H1 (cell line): ENCODE measurements at regions not wholly inside any gene's neighbourhood (a gene's known extent, or its start where the extent isn't known, plus 50 kb on each side); places are given as distances from the start of the nearest gene placed in this dataset.

Source experiments
- ASH2L ChIP-seq: fragments of 200-600, 300-600 bp; sonication (generic); IDR thresholded peaks from one replicate; pipeline ENCODE4 v1.7.1; 2017; ENCODE audit warnings: low read length
- BRCA1 ChIP-seq: IDR thresholded peaks from 2 replicates; pipeline ENCODE4 v1.6.1; 2012; ENCODE audit warnings: low read depth, low read length, improper control_type of control experiment
- CTBP2 ChIP-seq: IDR thresholded peaks from 2 replicates; pipeline ENCODE4 v1.7.0; 2011; ENCODE audit warnings: borderline replicate concordance, mild to moderate bottlenecking, moderate library complexity, mixed read lengths, low read length; ENCODE audit not compliant: insufficient read depth, insufficient read length
- FOSL1 ChIP-seq: IDR thresholded peaks from 2 replicates; pipeline ENCODE4 v1.6.1; 2011; ENCODE audit warnings: mild to moderate bottlenecking, low read depth, low read length, moderate library complexity; ENCODE audit not compliant: insufficient read depth
- GTF2F1 ChIP-seq: IDR thresholded peaks from 2 replicates; pipeline ENCODE4 v1.6.1; 2012; ENCODE audit warnings: low read depth, low read length, improper control_type of control experiment, borderline replicate concordance
- MAFK ChIP-seq: IDR thresholded peaks from 2 replicates; pipeline ENCODE4 v1.6.1; 2012; ENCODE audit warnings: low read depth, mild to moderate bottlenecking, improper control_type of control experiment, low read length
- RAD21 ChIP-seq, 2 experiments: IDR thresholded peaks in 1 of 2; conservative IDR thresholded peaks in 1 of 2; 2 replicates each; pipeline ENCODE4 v1.6.1; 2011; ENCODE audit warnings: low read depth in 2 of 2, low read length in 2 of 2, improper control_type of control experiment in 1 of 2, inconsistent platforms in 1 of 2, mild to moderate bottlenecking in 1 of 2, moderate library complexity in 1 of 2
- TAF1 ChIP-seq: IDR thresholded peaks from 2 replicates; pipeline ENCODE4 v1.6.1; 2011; ENCODE audit warnings: mild to moderate bottlenecking, low read depth, low read length
- TBP ChIP-seq: IDR thresholded peaks from 2 replicates; pipeline ENCODE4 v1.6.1; 2011; ENCODE audit warnings: low read depth, low read length, improper control_type of control experiment
- TF ChIP-seq, protein P1 (sequence below): fragments of 300-600 bp; sonication (generic); IDR thresholded peaks from 2 replicates; pipeline ENCODE4 v1.7.1; 2012; ENCODE audit warnings: low read length, moderate library complexity, mild to moderate bottlenecking, inconsistent platforms; ENCODE audit not compliant: insufficient replicate concordance

DNA sequence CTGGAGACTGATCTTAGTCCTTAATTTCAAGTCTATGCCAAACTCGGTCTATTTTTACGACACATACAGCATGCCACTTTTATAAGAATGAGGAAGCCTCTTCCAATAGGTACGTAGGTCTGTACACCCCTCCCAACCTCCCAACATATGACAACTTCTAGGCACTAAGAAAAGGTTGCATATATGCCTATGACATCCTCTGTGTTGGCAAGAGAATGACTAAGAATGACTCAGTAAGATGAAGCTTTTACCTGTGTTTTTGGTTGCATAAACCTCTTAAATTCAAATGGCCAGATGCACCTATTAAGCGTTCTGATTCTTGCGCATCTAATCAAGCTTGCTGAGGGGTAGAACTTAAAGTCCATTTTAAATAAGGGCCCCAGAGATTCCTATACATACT lies 586.4 kb upstream of the ZEB2 start (continued):
- TF ChIP-seq, protein P1, sequence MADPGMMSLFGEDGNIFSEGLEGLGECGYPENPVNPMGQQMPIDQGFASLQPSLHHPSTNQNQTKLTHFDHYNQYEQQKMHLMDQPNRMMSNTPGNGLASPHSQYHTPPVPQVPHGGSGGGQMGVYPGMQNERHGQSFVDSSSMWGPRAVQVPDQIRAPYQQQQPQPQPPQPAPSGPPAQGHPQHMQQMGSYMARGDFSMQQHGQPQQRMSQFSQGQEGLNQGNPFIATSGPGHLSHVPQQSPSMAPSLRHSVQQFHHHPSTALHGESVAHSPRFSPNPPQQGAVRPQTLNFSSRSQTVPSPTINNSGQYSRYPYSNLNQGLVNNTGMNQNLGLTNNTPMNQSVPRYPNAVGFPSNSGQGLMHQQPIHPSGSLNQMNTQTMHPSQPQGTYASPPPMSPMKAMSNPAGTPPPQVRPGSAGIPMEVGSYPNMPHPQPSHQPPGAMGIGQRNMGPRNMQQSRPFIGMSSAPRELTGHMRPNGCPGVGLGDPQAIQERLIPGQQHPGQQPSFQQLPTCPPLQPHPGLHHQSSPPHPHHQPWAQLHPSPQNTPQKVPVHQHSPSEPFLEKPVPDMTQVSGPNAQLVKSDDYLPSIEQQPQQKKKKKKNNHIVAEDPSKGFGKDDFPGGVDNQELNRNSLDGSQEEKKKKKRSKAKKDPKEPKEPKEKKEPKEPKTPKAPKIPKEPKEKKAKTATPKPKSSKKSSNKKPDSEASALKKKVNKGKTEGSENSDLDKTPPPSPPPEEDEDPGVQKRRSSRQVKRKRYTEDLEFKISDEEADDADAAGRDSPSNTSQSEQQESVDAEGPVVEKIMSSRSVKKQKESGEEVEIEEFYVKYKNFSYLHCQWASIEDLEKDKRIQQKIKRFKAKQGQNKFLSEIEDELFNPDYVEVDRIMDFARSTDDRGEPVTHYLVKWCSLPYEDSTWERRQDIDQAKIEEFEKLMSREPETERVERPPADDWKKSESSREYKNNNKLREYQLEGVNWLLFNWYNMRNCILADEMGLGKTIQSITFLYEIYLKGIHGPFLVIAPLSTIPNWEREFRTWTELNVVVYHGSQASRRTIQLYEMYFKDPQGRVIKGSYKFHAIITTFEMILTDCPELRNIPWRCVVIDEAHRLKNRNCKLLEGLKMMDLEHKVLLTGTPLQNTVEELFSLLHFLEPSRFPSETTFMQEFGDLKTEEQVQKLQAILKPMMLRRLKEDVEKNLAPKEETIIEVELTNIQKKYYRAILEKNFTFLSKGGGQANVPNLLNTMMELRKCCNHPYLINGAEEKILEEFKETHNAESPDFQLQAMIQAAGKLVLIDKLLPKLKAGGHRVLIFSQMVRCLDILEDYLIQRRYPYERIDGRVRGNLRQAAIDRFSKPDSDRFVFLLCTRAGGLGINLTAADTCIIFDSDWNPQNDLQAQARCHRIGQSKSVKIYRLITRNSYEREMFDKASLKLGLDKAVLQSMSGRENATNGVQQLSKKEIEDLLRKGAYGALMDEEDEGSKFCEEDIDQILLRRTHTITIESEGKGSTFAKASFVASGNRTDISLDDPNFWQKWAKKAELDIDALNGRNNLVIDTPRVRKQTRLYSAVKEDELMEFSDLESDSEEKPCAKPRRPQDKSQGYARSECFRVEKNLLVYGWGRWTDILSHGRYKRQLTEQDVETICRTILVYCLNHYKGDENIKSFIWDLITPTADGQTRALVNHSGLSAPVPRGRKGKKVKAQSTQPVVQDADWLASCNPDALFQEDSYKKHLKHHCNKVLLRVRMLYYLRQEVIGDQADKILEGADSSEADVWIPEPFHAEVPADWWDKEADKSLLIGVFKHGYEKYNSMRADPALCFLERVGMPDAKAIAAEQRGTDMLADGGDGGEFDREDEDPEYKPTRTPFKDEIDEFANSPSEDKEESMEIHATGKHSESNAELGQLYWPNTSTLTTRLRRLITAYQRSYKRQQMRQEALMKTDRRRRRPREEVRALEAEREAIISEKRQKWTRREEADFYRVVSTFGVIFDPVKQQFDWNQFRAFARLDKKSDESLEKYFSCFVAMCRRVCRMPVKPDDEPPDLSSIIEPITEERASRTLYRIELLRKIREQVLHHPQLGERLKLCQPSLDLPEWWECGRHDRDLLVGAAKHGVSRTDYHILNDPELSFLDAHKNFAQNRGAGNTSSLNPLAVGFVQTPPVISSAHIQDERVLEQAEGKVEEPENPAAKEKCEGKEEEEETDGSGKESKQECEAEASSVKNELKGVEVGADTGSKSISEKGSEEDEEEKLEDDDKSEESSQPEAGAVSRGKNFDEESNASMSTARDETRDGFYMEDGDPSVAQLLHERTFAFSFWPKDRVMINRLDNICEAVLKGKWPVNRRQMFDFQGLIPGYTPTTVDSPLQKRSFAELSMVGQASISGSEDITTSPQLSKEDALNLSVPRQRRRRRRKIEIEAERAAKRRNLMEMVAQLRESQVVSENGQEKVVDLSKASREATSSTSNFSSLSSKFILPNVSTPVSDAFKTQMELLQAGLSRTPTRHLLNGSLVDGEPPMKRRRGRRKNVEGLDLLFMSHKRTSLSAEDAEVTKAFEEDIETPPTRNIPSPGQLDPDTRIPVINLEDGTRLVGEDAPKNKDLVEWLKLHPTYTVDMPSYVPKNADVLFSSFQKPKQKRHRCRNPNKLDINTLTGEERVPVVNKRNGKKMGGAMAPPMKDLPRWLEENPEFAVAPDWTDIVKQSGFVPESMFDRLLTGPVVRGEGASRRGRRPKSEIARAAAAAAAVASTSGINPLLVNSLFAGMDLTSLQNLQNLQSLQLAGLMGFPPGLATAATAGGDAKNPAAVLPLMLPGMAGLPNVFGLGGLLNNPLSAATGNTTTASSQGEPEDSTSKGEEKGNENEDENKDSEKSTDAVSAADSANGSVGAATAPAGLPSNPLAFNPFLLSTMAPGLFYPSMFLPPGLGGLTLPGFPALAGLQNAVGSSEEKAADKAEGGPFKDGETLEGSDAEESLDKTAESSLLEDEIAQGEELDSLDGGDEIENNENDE, result no peak
- TF ChIP-seq MAFK, result no peak
- no peak for TF ChIP-seq TAF1
- TF ChIP-seq RAD21 (IDR thresholded peaks at IDR 0.05 in 1 of 2, conservative IDR thresholded peaks at IDR 0.05 in 1 of 2; ENCODE audit: low read depth in 2 of 2, low read length in 2 of 2), result no peak
- no peak for TF ChIP-seq GTF2F1
- TF ChIP-seq TBP, result no peak
- TF ChIP-seq CTBP2, result no peak
- TF ChIP-seq ASH2L, result no peak
- no peak for TF ChIP-seq BRCA1
- no peak for TF ChIP-seq FOSL1
